Cerebellar nuclear complex (tissue), 1 donor: ENCODE measurements at regions not wholly inside any gene's neighbourhood (a gene's known extent, or its start where the extent isn't known, plus 50 kb on each side); places are given as distances from the start of the nearest gene placed in this dataset.

Source experiments
- DNase-seq, 2 experiments: peaks; one replicate each; lab custom pipeline; 2025; lab: John Stamatoyannopoulos, UW

GRCh38 chr3:195013411-195014361 lies 257.3 kb downstream of the XXYLT1 start:
- no peak for DNase-seq

- no peak for DNase-seq
Measured at GRCh38 chr3:195015021-195015420, 255.9 kb downstream of the XXYLT1 start.

DNA sequence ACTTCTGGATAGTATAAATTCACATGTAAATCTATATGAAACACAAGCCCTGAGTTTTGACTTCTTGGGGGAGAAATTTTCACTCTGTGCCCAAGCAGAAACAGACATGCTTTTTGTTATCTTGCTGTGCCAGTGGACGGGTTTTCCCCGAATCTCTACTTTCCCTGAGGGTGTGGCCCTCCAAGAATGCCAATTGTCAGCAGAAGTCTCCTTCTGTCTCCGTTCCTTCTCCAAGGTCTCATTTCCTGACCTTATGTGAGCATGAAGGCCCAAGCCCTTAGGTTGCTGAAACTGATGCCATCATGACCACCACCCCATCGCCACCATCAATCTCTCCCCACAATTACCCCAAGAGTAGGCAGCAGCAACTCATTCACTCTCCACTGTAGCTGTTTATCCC lies 253.8 kb downstream of the XXYLT1 start:
- no peak for DNase-seq
